ENCODE measurements at regions not wholly inside any gene's neighbourhood (a gene's known extent, or its start where the extent isn't known, plus 50 kb on each side); places are given as distances from the start of the nearest gene placed in this dataset.

- POLR2A ChIA-PET: no interaction called here
- H3K9me3 Mint-ChIP-seq: no peaks in the 10 kb centered on the region
- CTCF ChIA-PET: no interaction called here
- no peak for ATAC-seq
- H3K27me3 Mint-ChIP-seq: peaks cover 7% of the 10 kb centered on the region
- TF ChIP-seq CTCF (IDR thresholded peaks at IDR 0.05): no peak
- H3K36me3 Mint-ChIP-seq (ENCODE audit: low read depth): no peaks in the 10 kb centered on the region
- intact Hi-C loops (cut with micrococcal nuclease): no loop called here
- no peak for DNase-seq
- no peak overlapping the region for H3K27ac Mint-ChIP-seq
- H3K4me1 Mint-ChIP-seq (ENCODE audit: low read depth): no peaks in the 10 kb centered on the region
- no peak overlapping the region for H3K4me3 Mint-ChIP-seq
Measured at GRCh38 chr9:89892920-89893319, 288.1 kb downstream of the GADD45G start.

GRCh38 chr9:89893886-89894285 lies 289.1 kb downstream of the GADD45G start:
- DNase-seq (no peak), ATAC-seq (no peak)
- intact Hi-C loops (cut with micrococcal nuclease): no loop called here
- ChIA-PET POLR2A (no interaction called here), CTCF (no interaction called here)
- Mint-ChIP-seq H3K36me3 (ENCODE audit: low read depth) (no peaks in the 10 kb centered on the region), H3K4me1 (ENCODE audit: low read depth) (no peaks in the 10 kb centered on the region), H3K4me3 (no peak overlapping the region), H3K27me3 (peaks cover 7% of the 10 kb centered on the region), H3K27ac (no peak overlapping the region), H3K9me3 (no peaks in the 10 kb centered on the region)
- no peak for TF ChIP-seq CTCF (IDR thresholded peaks at IDR 0.05)

GRCh38 chr9:89896806-89897340 lies 292.1 kb downstream of the GADD45G start:
- Mint-ChIP-seq H3K9me3 (no peaks in the 10 kb centered on the region), H3K27me3 (peaks cover 18% of the 10 kb centered on the region), H3K27ac (no peak overlapping the region), H3K4me3 (no peak overlapping the region), H3K36me3 (ENCODE audit: low read depth) (no peaks in the 10 kb centered on the region), H3K4me1 (ENCODE audit: low read depth) (no peaks in the 10 kb centered on the region)
- ChIA-PET POLR2A (no interaction called here), CTCF (no interaction called here)
- ATAC-seq: no peak
- intact Hi-C loops (cut with micrococcal nuclease): no loop called here
- no peak for TF ChIP-seq CTCF (IDR thresholded peaks at IDR 0.05)
- no peak for DNase-seq

- no peak for TF ChIP-seq CTCF (IDR thresholded peaks at IDR 0.05)
- ChIA-PET CTCF (interaction anchor here (2.8 kb wide), 1 partner anchor 297 kb away, joined by 9 read pairs; no protein-coding TSS in a partner anchor), POLR2A (no interaction called here)
- Mint-ChIP-seq H3K27ac (no peak overlapping the region), H3K27me3 (peaks cover 27% of the 10 kb centered on the region), H3K4me1 (ENCODE audit: low read depth) (no peaks in the 10 kb centered on the region), H3K4me3 (no peak overlapping the region), H3K9me3 (no peaks in the 10 kb centered on the region), H3K36me3 (ENCODE audit: low read depth) (no peaks in the 10 kb centered on the region)
- no peak for DNase-seq
- no peak for ATAC-seq
- intact Hi-C loops (cut with micrococcal nuclease): no loop called here
Measured at GRCh38 chr9:89899573-89899972, 294.8 kb downstream of the GADD45G start.

GRCh38 chr9:89901920-89902319 lies 297.1 kb downstream of the GADD45G start:
- Mint-ChIP-seq H3K36me3 (ENCODE audit: low read depth) (no peaks in the 10 kb centered on the region), H3K27ac (no peak overlapping the region), H3K4me1 (ENCODE audit: low read depth) (no peaks in the 10 kb centered on the region), H3K9me3 (no peaks in the 10 kb centered on the region), H3K27me3 (peaks cover 24% of the 10 kb centered on the region), H3K4me3 (no peak overlapping the region)
- intact Hi-C loops (cut with micrococcal nuclease): no loop called here
- DNase-seq (no peak), ATAC-seq (no peak)
- CTCF ChIA-PET: no interaction called here
- POLR2A ChIA-PET: no interaction called here
- no peak for TF ChIP-seq CTCF (IDR thresholded peaks at IDR 0.05)

Data from activated CD8-positive, alpha-beta T cell treated with anti-CD3 and anti-CD28 coated beads for 36 hours (primary cell).